Liver (tissue), 8 donors: ENCODE measurements at regions not wholly inside any gene's neighbourhood (a gene's known extent, or its start where the extent isn't known, plus 50 kb on each side); places are given as distances from the start of the nearest gene placed in this dataset.

Experiments used
- DNase-seq: peaks from one replicate; pipeline ENCODE4 v3.0.0-alpha.2; 2017; ENCODE audit warnings: low spot score
- H3K27ac ChIP-seq, 2 donors: one replicate each; pipeline ENCODE4 v1.7.0; 2013; ENCODE audit warnings: inconsistent platforms in 2 of 2, low read length in 2 of 2, control low read depth in 1 of 2, low read depth in 1 of 2, mild to moderate bottlenecking in 1 of 2
- H3K27me3 ChIP-seq, 4 donors: one replicate each; pipeline versions ENCODE4 v1.6.1 to v1.7.0; 2013; ENCODE audit warnings: low read length in 3 of 4, inconsistent platforms in 1 of 4, mild to moderate bottlenecking in 1 of 4, moderate library complexity in 1 of 4; ENCODE audit not compliant: control insufficient read depth in 4 of 4, insufficient read depth in 4 of 4
- H3K36me3 ChIP-seq, 4 donors: one replicate each; pipeline versions ENCODE4 v1.6.1 to v1.7.0; 2013; ENCODE audit warnings: low read length in 3 of 4, mild to moderate bottlenecking in 3 of 4, low read depth in 1 of 4, moderate library complexity in 1 of 4; ENCODE audit not compliant: control insufficient read depth in 4 of 4, insufficient read depth in 3 of 4
- H3K4me1 ChIP-seq, 4 donors: one replicate each; pipeline versions ENCODE4 v1.6.1 to v1.7.0; 2013; ENCODE audit warnings: low read length in 3 of 4, mild to moderate bottlenecking in 3 of 4, moderate library complexity in 1 of 4; ENCODE audit not compliant: control insufficient read depth in 4 of 4, insufficient read depth in 4 of 4
- H3K4me3 ChIP-seq, 3 donors: one replicate each; pipeline versions ENCODE4 v1.6.1 to v1.7.0; 2013; ENCODE audit warnings: low read length in 3 of 3, control low read depth in 1 of 3, low read depth in 1 of 3, mild to moderate bottlenecking in 1 of 3
- H3K9ac ChIP-seq, 2 donors: one replicate each; pipeline ENCODE4 v1.7.0; 2013; ENCODE audit warnings: low read length in 2 of 2, mild to moderate bottlenecking in 2 of 2, moderate library complexity in 2 of 2, control low read depth in 1 of 2, low read depth in 1 of 2
- H3K9me3 ChIP-seq, 4 donors: one replicate each; pipeline versions ENCODE4 v1.6.1 to v1.7.0; 2013; ENCODE audit warnings: low read length in 3 of 4; ENCODE audit not compliant: control insufficient read depth in 4 of 4
- EGR1 ChIP-seq, 2 donors: IDR thresholded peaks; 2 replicates each; pipeline ENCODE4 v1.6.1; 2016 to 2018; ENCODE audit warnings: antibody characterized with exemption in 2 of 2, low read depth in 2 of 2
- FOXA1 ChIP-seq: IDR thresholded peaks from 2 replicates; pipeline ENCODE4 v1.6.1; 2016; ENCODE audit warnings: antibody characterized with exemption
- FOXA2 ChIP-seq: IDR thresholded peaks from 2 replicates; pipeline ENCODE4 v1.6.1; 2016; ENCODE audit warnings: antibody characterized with exemption
- GABPA ChIP-seq, 2 donors: IDR thresholded peaks in 1 of 2; conservative IDR thresholded peaks in 1 of 2; 2 replicates each; pipeline ENCODE4 v1.6.1; 2016; ENCODE audit warnings: antibody characterized with exemption in 2 of 2, mild to moderate bottlenecking in 1 of 2, moderate library complexity in 1 of 2
- HNF4A ChIP-seq, 2 donors: conservative IDR thresholded peaks; 2 replicates each; pipeline ENCODE4 v1.6.1; 2016; ENCODE audit warnings: antibody characterized with exemption in 2 of 2, mild to moderate bottlenecking in 2 of 2
- HNF4G ChIP-seq: IDR thresholded peaks from 2 replicates; pipeline ENCODE4 v1.6.1; 2016; ENCODE audit warnings: antibody characterized with exemption
- JUND ChIP-seq, 2 donors: IDR thresholded peaks; 2 replicates each; pipeline ENCODE4 v1.6.1; 2016; ENCODE audit warnings: antibody characterized with exemption in 2 of 2
- NR2F2 ChIP-seq: IDR thresholded peaks from 2 replicates; pipeline ENCODE4 v1.6.1; 2016; ENCODE audit warnings: antibody characterized with exemption
- RAD21 ChIP-seq, 2 donors: IDR thresholded peaks; 2 replicates each; pipeline ENCODE4 v1.6.1; 2016; ENCODE audit warnings: antibody characterized with exemption in 2 of 2, mild to moderate bottlenecking in 2 of 2
- RXRA ChIP-seq, 2 donors: IDR thresholded peaks; 2 replicates each; pipeline ENCODE4 v1.6.1; 2017 to 2018; ENCODE audit warnings: antibody characterized with exemption in 2 of 2, mild to moderate bottlenecking in 1 of 2
- SP1 ChIP-seq: IDR thresholded peaks from 2 replicates; pipeline ENCODE4 v1.6.1; 2018; ENCODE audit warnings: antibody characterized with exemption, mild to moderate bottlenecking
- TAF1 ChIP-seq: conservative IDR thresholded peaks from 2 replicates; pipeline ENCODE4 v1.6.1; 2016; ENCODE audit warnings: antibody characterized with exemption, mild to moderate bottlenecking
- YY1 ChIP-seq: IDR thresholded peaks from 2 replicates; pipeline ENCODE4 v1.6.1; 2016; ENCODE audit warnings: antibody characterized with exemption, mild to moderate bottlenecking
- WGBS: extraction: QIAGEN DNeasy Blood & Tissue Kit; methylation state at CpG from one replicate; pipeline ENCODE4 v1.1.7; 2013; 5-methylcytosine and 5-hydroxymethylcytosine counted together
- TF ChIP-seq, protein P1 (sequence below): IDR thresholded peaks from 2 replicates; pipeline ENCODE4 v1.6.1; 2016; ENCODE audit warnings: antibody characterized with exemption
- TF ChIP-seq, protein P2 (sequence below): IDR thresholded peaks from 2 replicates; pipeline ENCODE4 v1.6.1; 2016; ENCODE audit warnings: antibody characterized with exemption
- TF ChIP-seq, protein P3 (sequence below): fragments of 150-350 bp; IDR thresholded peaks from 2 replicates; pipeline ENCODE4 v1.5.1; 2017; ENCODE audit warnings: improper control_type of control experiment, low read depth, low read length; ENCODE audit not compliant: missing input control
- TF ChIP-seq, protein P4 (sequence below): IDR thresholded peaks from 2 replicates; pipeline ENCODE4 v1.6.1; 2016; ENCODE audit warnings: antibody characterized with exemption, mild to moderate bottlenecking
- TF ChIP-seq, protein P5 (sequence below): IDR thresholded peaks from 2 replicates; pipeline ENCODE4 v1.6.1; 2016; ENCODE audit warnings: antibody characterized with exemption
- donor health status: healthy.
- donor health status: healthy.
- donor health status: healthy.
- donor health status: healthy.
- donor health status: healthy.

DNA sequence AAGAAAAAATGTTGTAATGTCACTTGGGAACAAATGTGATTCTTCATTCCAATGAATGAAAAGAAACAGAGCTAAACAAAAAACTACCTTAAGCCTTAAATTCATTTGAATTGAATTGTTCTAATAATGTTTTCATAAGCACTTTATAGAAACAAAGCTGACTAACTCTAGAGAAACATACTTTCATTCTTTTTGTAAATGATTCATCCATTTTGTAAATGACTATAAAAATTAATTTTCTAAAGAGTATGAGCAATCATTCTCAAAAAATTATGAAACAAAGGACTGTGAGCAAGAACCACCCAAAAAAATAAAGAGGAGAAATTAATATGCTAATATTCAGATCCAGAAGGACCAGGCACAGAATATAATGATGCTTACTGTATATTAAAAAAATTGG, 986.5 kb upstream of the CHORDC1 start:
- Histone ChIP-seq H3K9ac (no peak overlapping the region), H3K27me3 (no peaks in the 10 kb centered on the region)
- TF ChIP-seq EGR1 (IDR thresholded peaks at IDR 0.05; ENCODE audit: low read depth in 2 of 2) (no peak), SP1 (no peak), RXRA (IDR thresholded peaks at IDR 0.05) (no peak), HNF4A (conservative IDR thresholded peaks at IDR 0.05) (no peak), YY1 (no peak), FOXA2 (no peak), NR2F2 (no peak), JUND (IDR thresholded peaks at IDR 0.05) (no peak), FOXA1 (no peak), HNF4G (no peak), TAF1 (no peak), GABPA (IDR thresholded peaks at IDR 0.05 in 1 of 2, conservative IDR thresholded peaks at IDR 0.05 in 1 of 2) (no peak)
- TF ChIP-seq, protein P1, sequence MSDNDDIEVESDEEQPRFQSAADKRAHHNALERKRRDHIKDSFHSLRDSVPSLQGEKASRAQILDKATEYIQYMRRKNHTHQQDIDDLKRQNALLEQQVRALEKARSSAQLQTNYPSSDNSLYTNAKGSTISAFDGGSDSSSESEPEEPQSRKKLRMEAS = no peak
- TF ChIP-seq, protein P2, sequence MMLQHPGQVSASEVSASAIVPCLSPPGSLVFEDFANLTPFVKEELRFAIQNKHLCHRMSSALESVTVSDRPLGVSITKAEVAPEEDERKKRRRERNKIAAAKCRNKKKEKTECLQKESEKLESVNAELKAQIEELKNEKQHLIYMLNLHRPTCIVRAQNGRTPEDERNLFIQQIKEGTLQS = no peak
- TF ChIP-seq, protein P3, sequence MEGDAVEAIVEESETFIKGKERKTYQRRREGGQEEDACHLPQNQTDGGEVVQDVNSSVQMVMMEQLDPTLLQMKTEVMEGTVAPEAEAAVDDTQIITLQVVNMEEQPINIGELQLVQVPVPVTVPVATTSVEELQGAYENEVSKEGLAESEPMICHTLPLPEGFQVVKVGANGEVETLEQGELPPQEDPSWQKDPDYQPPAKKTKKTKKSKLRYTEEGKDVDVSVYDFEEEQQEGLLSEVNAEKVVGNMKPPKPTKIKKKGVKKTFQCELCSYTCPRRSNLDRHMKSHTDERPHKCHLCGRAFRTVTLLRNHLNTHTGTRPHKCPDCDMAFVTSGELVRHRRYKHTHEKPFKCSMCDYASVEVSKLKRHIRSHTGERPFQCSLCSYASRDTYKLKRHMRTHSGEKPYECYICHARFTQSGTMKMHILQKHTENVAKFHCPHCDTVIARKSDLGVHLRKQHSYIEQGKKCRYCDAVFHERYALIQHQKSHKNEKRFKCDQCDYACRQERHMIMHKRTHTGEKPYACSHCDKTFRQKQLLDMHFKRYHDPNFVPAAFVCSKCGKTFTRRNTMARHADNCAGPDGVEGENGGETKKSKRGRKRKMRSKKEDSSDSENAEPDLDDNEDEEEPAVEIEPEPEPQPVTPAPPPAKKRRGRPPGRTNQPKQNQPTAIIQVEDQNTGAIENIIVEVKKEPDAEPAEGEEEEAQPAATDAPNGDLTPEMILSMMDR = no peak
- TF ChIP-seq, protein P4, sequence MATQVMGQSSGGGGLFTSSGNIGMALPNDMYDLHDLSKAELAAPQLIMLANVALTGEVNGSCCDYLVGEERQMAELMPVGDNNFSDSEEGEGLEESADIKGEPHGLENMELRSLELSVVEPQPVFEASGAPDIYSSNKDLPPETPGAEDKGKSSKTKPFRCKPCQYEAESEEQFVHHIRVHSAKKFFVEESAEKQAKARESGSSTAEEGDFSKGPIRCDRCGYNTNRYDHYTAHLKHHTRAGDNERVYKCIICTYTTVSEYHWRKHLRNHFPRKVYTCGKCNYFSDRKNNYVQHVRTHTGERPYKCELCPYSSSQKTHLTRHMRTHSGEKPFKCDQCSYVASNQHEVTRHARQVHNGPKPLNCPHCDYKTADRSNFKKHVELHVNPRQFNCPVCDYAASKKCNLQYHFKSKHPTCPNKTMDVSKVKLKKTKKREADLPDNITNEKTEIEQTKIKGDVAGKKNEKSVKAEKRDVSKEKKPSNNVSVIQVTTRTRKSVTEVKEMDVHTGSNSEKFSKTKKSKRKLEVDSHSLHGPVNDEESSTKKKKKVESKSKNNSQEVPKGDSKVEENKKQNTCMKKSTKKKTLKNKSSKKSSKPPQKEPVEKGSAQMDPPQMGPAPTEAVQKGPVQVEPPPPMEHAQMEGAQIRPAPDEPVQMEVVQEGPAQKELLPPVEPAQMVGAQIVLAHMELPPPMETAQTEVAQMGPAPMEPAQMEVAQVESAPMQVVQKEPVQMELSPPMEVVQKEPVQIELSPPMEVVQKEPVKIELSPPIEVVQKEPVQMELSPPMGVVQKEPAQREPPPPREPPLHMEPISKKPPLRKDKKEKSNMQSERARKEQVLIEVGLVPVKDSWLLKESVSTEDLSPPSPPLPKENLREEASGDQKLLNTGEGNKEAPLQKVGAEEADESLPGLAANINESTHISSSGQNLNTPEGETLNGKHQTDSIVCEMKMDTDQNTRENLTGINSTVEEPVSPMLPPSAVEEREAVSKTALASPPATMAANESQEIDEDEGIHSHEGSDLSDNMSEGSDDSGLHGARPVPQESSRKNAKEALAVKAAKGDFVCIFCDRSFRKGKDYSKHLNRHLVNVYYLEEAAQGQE = no peak
- TF ChIP-seq, protein P5, sequence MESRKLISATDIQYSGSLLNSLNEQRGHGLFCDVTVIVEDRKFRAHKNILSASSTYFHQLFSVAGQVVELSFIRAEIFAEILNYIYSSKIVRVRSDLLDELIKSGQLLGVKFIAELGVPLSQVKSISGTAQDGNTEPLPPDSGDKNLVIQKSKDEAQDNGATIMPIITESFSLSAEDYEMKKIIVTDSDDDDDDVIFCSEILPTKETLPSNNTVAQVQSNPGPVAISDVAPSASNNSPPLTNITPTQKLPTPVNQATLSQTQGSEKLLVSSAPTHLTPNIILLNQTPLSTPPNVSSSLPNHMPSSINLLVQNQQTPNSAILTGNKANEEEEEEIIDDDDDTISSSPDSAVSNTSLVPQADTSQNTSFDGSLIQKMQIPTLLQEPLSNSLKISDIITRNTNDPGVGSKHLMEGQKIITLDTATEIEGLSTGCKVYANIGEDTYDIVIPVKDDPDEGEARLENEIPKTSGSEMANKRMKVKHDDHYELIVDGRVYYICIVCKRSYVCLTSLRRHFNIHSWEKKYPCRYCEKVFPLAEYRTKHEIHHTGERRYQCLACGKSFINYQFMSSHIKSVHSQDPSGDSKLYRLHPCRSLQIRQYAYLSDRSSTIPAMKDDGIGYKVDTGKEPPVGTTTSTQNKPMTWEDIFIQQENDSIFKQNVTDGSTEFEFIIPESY = no peak

DNA sequence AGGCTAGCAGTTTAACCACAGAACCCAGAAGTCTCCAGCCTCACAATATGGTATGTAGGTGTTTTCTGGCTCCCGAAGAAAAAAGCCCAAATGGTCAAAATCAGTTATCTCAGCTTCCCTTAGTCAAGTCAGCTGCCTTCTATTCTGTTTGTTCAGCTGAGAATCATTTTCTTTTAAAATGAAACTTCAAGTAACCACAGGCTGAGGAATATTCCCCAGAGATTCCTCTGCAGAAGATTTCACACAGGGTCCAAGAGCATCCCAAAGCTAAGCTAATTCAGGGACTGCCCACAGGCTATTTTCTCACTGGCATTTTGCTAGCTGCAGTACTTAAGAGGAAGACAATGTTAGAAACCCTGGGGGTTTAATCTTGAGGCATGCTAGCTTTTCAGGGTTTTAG, 977.0 kb upstream of the CHORDC1 start:
- no peak overlapping the region for H3K4me3 ChIP-seq
- 60% methylated on average over 1 of the region's 1 CpG for WGBS
- H3K4me1 ChIP-seq = no peaks in the 10 kb centered on the region
- H3K9ac ChIP-seq = no peak overlapping the region
- no peaks in the 10 kb centered on the region for H3K27me3 ChIP-seq
- no peak for DNase-seq
- no peaks in the 10 kb centered on the region for H3K9me3 ChIP-seq
- H3K36me3 ChIP-seq = no peaks in the 10 kb centered on the region
- H3K27ac ChIP-seq = no peak overlapping the region
- TF ChIP-seq RXRA (IDR thresholded peaks at IDR 0.05) (no peak), RAD21 (IDR thresholded peaks at IDR 0.05) (no peak), TAF1 (no peak), GABPA (IDR thresholded peaks at IDR 0.05 in 1 of 2, conservative IDR thresholded peaks at IDR 0.05 in 1 of 2) (no peak), HNF4G (no peak), EGR1 (IDR thresholded peaks at IDR 0.05; ENCODE audit: low read depth in 2 of 2) (no peak), YY1 (no peak), JUND (IDR thresholded peaks at IDR 0.05) (no peak), SP1 (no peak), NR2F2 (no peak), FOXA1 (no peak)
- TF ChIP-seq, protein P2 = no peak
- TF ChIP-seq, protein P5 = no peak
- TF ChIP-seq, protein P1 = no peak
- TF ChIP-seq, protein P3 = no peak

More for the DNA sequence above, 986.5 kb upstream of the CHORDC1 start:
- H3K4me3 ChIP-seq = no peak overlapping the region
- no peaks in the 10 kb centered on the region for H3K9me3 ChIP-seq
- H3K4me1 ChIP-seq = no peaks in the 10 kb centered on the region
- H3K27ac ChIP-seq = no peak overlapping the region
- DNase-seq = no peak
- H3K36me3 ChIP-seq = no peaks in the 10 kb centered on the region
